Vagina (tissue), 2 donors: ENCODE measurements at regions not wholly inside any gene's neighbourhood (a gene's known extent, or its start where the extent isn't known, plus 50 kb on each side); places are given as distances from the start of the nearest gene placed in this dataset.

Experiments
- DNase-seq, 2 donors: peaks; one replicate each; pipeline ENCODE4 v3.0.0-alpha.2; 2017; ENCODE audit errors: extremely low spot score in 2 of 2
- H3K27ac ChIP-seq: fragments of 200-600 bp; sonication (generic); one replicate; pipeline ENCODE4 v1.5.1; 2019
- H3K27me3 ChIP-seq: fragments of 200-600 bp; sonication (generic); one replicate; pipeline ENCODE4 v1.5.1; 2019
- H3K36me3 ChIP-seq, 2 donors: fragments of 200-600 bp; sonication (generic); one replicate each; pipeline ENCODE4 v1.5.1; 2017 to 2019
- H3K4me1 ChIP-seq: fragments of 200-600 bp; sonication (generic); one replicate; pipeline ENCODE4 v1.5.1; 2019
- H3K4me3 ChIP-seq, 2 donors: fragments of 200-600 bp; sonication (generic); 1 replicate in 1 of 2; 2 replicates in 1 of 2; pipeline ENCODE4 v1.5.1; 2016 to 2019
- H3K9me3 ChIP-seq: fragments of 200-600 bp; sonication (generic); one replicate; pipeline ENCODE4 v1.5.1; 2019
- CTCF ChIP-seq, 3 experiments: fragments of 450-650 bp in 2 of 3; fragments of 200-600 bp in 1 of 3; sonication (generic) in 1 of 3; IDR thresholded peaks; one replicate each; pipeline ENCODE4 v1.5.1; 2017 to 2019; ENCODE audit warnings: antibody characterized with exemption in 3 of 3, mild to moderate bottlenecking in 2 of 3, moderate library complexity in 2 of 3
- POLR2A ChIP-seq, 2 donors: fragments of 450-650 bp; IDR thresholded peaks; one replicate each; pipeline ENCODE4 v1.6.1; 2017; ENCODE audit warnings: antibody characterized with exemption in 2 of 2, mild to moderate bottlenecking in 2 of 2, moderate library complexity in 2 of 2
- POLR2AphosphoS5 ChIP-seq, 2 donors: sonication (generic); formaldehyde crosslinking; IDR thresholded peaks; one replicate each; pipeline ENCODE4 v1.9.0; 2017; ENCODE audit warnings: antibody characterized with exemption in 2 of 2, mild to moderate bottlenecking in 2 of 2, low read depth in 1 of 2; ENCODE audit not compliant: insufficient read depth in 1 of 2
- intact Hi-C: fragments of 100-400 bp; cut with DNase I; formaldehyde crosslinking; loops from one replicate; pipeline ENCODE4 v1.15.1; 2023

- DNase-seq, result no peak
- intact Hi-C loops, result no loop called here
- H3K9me3 ChIP-seq, result no peaks in the 10 kb centered on the region
Observed at GRCh38 chr2:105610576-105611332, 134.0 kb upstream of the NCK2 start.

GRCh38 chr2:105609746-105610402 is 134.8 kb upstream of the NCK2 start:
- intact Hi-C loops, result no loop called here
- Histone ChIP-seq H3K4me3 (no peak overlapping the region), H3K4me1 (no peaks in the 10 kb centered on the region), H3K9me3 (no peaks in the 10 kb centered on the region), H3K27ac (no peak overlapping the region), H3K27me3 (no peaks in the 10 kb centered on the region), H3K36me3 (no peaks in the 10 kb centered on the region)
- no peak for DNase-seq
- TF ChIP-seq POLR2AphosphoS5 (IDR thresholded peaks at IDR 0.05; ENCODE audit: insufficient read depth in 1 of 2, low read depth in 1 of 2), result no peak
- no peak for TF ChIP-seq CTCF (IDR thresholded peaks at IDR 0.05)
- no peak for TF ChIP-seq POLR2A (IDR thresholded peaks at IDR 0.05)

More at GRCh38 chr2:105610576-105611332, 134.0 kb upstream of the NCK2 start:
- Histone ChIP-seq H3K27me3 (no peaks in the 10 kb centered on the region), H3K27ac (no peak overlapping the region), H3K4me3 (no peak overlapping the region), H3K36me3 (no peaks in the 10 kb centered on the region), H3K4me1 (no peaks in the 10 kb centered on the region)
- TF ChIP-seq CTCF (IDR thresholded peaks at IDR 0.05), result no peak
- TF ChIP-seq POLR2A (IDR thresholded peaks at IDR 0.05), result no peak
- no peak for TF ChIP-seq POLR2AphosphoS5 (IDR thresholded peaks at IDR 0.05; ENCODE audit: insufficient read depth in 1 of 2, low read depth in 1 of 2)

- no peaks in the 10 kb centered on the region for H3K9me3 ChIP-seq
- H3K27me3 ChIP-seq, result no peaks in the 10 kb centered on the region
- no peak for DNase-seq
- intact Hi-C loops, result no loop called here
- H3K36me3 ChIP-seq, result no peaks in the 10 kb centered on the region
- no peak overlapping the region for H3K27ac ChIP-seq
- TF ChIP-seq POLR2A (IDR thresholded peaks at IDR 0.05) (no peak), CTCF (IDR thresholded peaks at IDR 0.05) (no peak), POLR2AphosphoS5 (IDR thresholded peaks at IDR 0.05; ENCODE audit: insufficient read depth in 1 of 2, low read depth in 1 of 2) (no peak)
- H3K4me3 ChIP-seq, result no peak overlapping the region
- no peaks in the 10 kb centered on the region for H3K4me1 ChIP-seq
Observed at GRCh38 chr2:105607920-105608504, 136.7 kb upstream of the NCK2 start.

- intact Hi-C loops, result no loop called here
- Histone ChIP-seq H3K27ac (no peak overlapping the region), H3K4me3 (no peak overlapping the region), H3K36me3 (no peaks in the 10 kb centered on the region), H3K27me3 (no peaks in the 10 kb centered on the region), H3K9me3 (no peaks in the 10 kb centered on the region), H3K4me1 (no peaks in the 10 kb centered on the region)
- no peak for DNase-seq
- TF ChIP-seq POLR2A (IDR thresholded peaks at IDR 0.05), result no peak
- TF ChIP-seq CTCF (IDR thresholded peaks at IDR 0.05), result no peak
- no peak for TF ChIP-seq POLR2AphosphoS5 (IDR thresholded peaks at IDR 0.05; ENCODE audit: insufficient read depth in 1 of 2, low read depth in 1 of 2)
Observed at GRCh38 chr2:105606081-105606480, 138.6 kb upstream of the NCK2 start.

GRCh38 chr2:105604938-105605337 is 139.8 kb upstream of the NCK2 start:
- Histone ChIP-seq H3K9me3 (no peaks in the 10 kb centered on the region), H3K27ac (no peak overlapping the region), H3K27me3 (no peaks in the 10 kb centered on the region), H3K4me1 (no peaks in the 10 kb centered on the region), H3K36me3 (no peaks in the 10 kb centered on the region), H3K4me3 (no peak overlapping the region)
- intact Hi-C loops, result no loop called here
- TF ChIP-seq CTCF (IDR thresholded peaks at IDR 0.05), result no peak
- TF ChIP-seq POLR2AphosphoS5 (IDR thresholded peaks at IDR 0.05; ENCODE audit: insufficient read depth in 1 of 2, low read depth in 1 of 2), result peak in 1 of 2 donors; percentile 17
- no peak for TF ChIP-seq POLR2A (IDR thresholded peaks at IDR 0.05)
- DNase-seq, result no peak
